Glutamatergic neuron (in vitro differentiated cells): ENCODE measurements at regions not wholly inside any gene's neighbourhood (a gene's known extent, or its start where the extent isn't known, plus 50 kb on each side); places are given as distances from the start of the nearest gene placed in this dataset.

Experiments used
- DNase-seq: peaks from one replicate; pipeline ENCODE4 v3.0.0; 2022
- H3K27ac Mint-ChIP-seq: one replicate; pipeline ENCODE4 v1.8.0; 2020; ENCODE audit warnings: mild to moderate bottlenecking, mixed read lengths, inconsistent platforms; ENCODE audit not compliant: unreplicated experiment
- H3K27me3 Mint-ChIP-seq: one replicate; pipeline ENCODE4 v1.8.0; 2020; ENCODE audit warnings: mild to moderate bottlenecking, moderate library complexity, mixed read lengths, inconsistent platforms; ENCODE audit not compliant: unreplicated experiment
- H3K36me3 Mint-ChIP-seq: one replicate; pipeline ENCODE4 v1.8.0; 2020; ENCODE audit warnings: mild to moderate bottlenecking, mixed read lengths, inconsistent platforms; ENCODE audit not compliant: unreplicated experiment
- H3K4me1 Mint-ChIP-seq: one replicate; pipeline ENCODE4 v1.8.0; 2020; ENCODE audit warnings: mild to moderate bottlenecking, low read depth, mixed read lengths, inconsistent platforms; ENCODE audit not compliant: unreplicated experiment
- H3K4me3 Mint-ChIP-seq: one replicate; pipeline ENCODE4 v1.8.0; 2020; ENCODE audit warnings: mild to moderate bottlenecking, mixed read lengths, inconsistent platforms; ENCODE audit not compliant: unreplicated experiment
- H3K9me3 Mint-ChIP-seq: one replicate; pipeline ENCODE4 v1.8.0; 2020; ENCODE audit warnings: mild to moderate bottlenecking, moderate library complexity, mixed read lengths, inconsistent platforms; ENCODE audit not compliant: unreplicated experiment
- TF ChIP-seq, protein P1 (sequence below): fragments of 200-600 bp; sonication (generic); IDR thresholded peaks from one replicate; pipeline ENCODE4 v1.5.0; 2021; ENCODE audit not compliant: partially characterized antibody, unreplicated experiment

DNA sequence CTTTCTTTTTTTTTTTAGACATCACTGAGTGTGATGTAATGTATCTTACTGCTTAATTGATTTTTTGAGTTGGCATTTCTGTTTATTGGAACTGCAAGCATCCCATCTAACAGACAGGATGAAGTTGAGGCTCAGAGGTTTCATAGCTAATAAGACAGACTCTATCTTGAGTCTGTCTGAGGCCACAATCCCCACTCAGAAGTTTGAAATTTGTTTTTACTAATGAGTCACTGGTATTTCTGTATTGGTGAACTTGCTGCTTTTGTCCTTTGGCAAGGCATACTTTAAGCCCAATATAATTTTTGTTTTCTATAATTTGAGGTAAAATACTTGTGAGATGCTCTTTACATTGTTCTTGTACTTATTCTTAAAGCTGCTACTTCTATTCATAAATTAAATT lies 491.2 kb downstream of the PSAT1 start:
- no peak overlapping the region for H3K4me3 Mint-ChIP-seq
- no peak overlapping the region for H3K27ac Mint-ChIP-seq
- H3K36me3 Mint-ChIP-seq: no peaks in the 10 kb centered on the region
- TF ChIP-seq, protein P1, sequence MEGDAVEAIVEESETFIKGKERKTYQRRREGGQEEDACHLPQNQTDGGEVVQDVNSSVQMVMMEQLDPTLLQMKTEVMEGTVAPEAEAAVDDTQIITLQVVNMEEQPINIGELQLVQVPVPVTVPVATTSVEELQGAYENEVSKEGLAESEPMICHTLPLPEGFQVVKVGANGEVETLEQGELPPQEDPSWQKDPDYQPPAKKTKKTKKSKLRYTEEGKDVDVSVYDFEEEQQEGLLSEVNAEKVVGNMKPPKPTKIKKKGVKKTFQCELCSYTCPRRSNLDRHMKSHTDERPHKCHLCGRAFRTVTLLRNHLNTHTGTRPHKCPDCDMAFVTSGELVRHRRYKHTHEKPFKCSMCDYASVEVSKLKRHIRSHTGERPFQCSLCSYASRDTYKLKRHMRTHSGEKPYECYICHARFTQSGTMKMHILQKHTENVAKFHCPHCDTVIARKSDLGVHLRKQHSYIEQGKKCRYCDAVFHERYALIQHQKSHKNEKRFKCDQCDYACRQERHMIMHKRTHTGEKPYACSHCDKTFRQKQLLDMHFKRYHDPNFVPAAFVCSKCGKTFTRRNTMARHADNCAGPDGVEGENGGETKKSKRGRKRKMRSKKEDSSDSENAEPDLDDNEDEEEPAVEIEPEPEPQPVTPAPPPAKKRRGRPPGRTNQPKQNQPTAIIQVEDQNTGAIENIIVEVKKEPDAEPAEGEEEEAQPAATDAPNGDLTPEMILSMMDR: no peak
- H3K4me1 Mint-ChIP-seq: no peaks in the 10 kb centered on the region
- DNase-seq: no peak
- peaks cover 3% of the 10 kb centered on the region for H3K9me3 Mint-ChIP-seq
- H3K27me3 Mint-ChIP-seq: peaks cover 2% of the 10 kb centered on the region

DNA sequence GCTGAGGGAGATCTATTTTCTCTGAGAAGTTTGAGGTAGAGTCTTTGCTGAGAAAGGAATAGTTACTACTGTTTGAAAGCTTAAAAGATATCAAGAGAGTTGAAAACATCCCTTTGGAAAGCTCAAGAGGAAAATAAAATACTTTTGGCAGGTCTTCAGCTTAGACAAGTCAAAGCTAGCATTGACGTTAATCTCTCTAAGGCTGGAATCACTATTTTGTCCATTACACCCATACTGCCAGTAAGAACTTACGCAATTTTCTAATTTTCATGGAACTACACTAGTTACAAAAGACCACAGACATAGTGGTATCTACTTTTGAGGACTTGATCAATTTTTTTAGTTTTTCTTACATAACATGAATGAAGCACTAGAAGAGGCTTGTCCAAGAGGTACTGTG lies 494.9 kb downstream of the PSAT1 start:
- H3K27me3 Mint-ChIP-seq: peaks cover 2% of the 10 kb centered on the region
- no peak overlapping the region for H3K4me3 Mint-ChIP-seq
- H3K27ac Mint-ChIP-seq: no peak overlapping the region
- no peaks in the 10 kb centered on the region for H3K4me1 Mint-ChIP-seq
- TF ChIP-seq, protein P1: no peak
- H3K9me3 Mint-ChIP-seq: peaks cover 3% of the 10 kb centered on the region
- DNase-seq: no peak
- peaks cover 7% of the 10 kb centered on the region for H3K36me3 Mint-ChIP-seq

DNA sequence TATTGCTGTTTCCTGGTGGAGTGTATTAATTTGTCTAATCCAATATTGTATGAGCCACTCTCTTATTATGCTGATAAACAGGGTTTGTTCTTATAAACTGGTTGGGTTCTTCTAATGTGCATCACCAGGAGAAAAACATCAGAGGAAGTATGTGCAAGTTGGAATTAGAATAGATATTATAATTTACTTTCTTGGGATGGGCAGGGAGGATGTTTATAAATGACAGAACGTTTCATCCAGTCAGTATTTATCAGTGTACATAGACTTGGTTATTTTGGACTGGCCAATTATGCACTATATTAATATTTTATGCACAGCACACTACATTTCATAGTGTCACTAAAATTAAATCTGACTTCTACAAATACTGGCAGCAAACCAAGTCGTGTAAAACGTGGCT lies 495.8 kb downstream of the PSAT1 start:
- Mint-ChIP-seq H3K36me3 (peaks cover 7% of the 10 kb centered on the region), H3K4me1 (no peaks in the 10 kb centered on the region), H3K9me3 (peaks cover 3% of the 10 kb centered on the region), H3K27me3 (peaks cover 2% of the 10 kb centered on the region), H3K4me3 (no peak overlapping the region), H3K27ac (no peak overlapping the region)
- TF ChIP-seq, protein P1: no peak
- no peak for DNase-seq

DNA sequence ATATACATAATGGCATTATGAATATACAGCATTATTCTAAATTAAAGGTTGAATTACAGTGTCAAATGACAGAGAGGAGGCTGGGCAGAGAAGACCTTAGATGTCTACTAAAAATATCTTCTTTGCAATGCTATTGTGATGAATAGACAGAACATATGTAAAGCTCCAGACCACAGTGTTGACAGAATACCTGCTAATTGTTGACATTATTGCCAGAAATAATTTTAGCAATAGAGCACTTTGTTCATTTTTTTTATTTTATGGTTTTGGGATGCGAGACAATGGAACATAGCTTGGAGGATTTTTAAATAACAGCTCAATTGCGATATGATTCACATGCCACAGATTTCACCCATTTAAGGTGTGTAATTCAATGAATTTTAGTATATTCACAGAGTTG lies 508.8 kb downstream of the PSAT1 start:
- Mint-ChIP-seq H3K36me3 (no peaks in the 10 kb centered on the region), H3K4me1 (peaks cover 2% of the 10 kb centered on the region), H3K27me3 (peaks cover 2% of the 10 kb centered on the region), H3K27ac (no peak overlapping the region), H3K4me3 (no peak overlapping the region), H3K9me3 (no peaks in the 10 kb centered on the region)
- TF ChIP-seq, protein P1: no peak
- no peak for DNase-seq

DNA sequence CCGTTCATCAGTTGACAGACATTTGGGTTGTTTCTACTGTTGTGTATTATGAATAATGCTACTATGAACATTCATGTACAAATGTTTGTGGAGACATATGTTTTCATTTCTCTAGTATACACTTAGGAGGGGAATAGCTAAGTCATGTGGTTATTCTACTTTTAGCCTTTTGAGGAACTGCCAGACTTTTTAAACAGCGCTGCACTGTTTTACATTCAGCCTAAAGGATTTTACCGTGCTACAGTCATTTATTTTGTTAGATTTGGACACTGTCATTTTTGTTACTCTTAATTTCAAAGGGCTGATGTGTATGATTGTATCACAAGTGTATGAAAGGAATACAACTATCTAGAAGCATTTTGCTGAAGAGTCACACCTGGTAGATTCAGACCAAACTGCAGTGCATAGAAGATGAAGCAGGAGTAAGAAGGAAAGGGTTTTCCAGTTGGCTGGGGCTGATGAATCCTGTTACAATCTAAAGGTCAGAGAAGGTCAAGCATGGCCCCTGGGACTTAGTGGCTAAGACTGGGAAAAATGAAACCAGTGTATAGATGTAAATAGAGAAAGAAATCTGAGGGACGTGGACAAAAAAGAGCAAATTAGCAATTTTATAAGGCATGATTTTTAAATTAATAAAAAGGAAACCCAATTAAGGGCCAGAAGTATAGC lies 509.7 kb downstream of the PSAT1 start:
- H3K9me3 Mint-ChIP-seq: no peaks in the 10 kb centered on the region
- peaks cover 2% of the 10 kb centered on the region for H3K4me1 Mint-ChIP-seq
- no peaks in the 10 kb centered on the region for H3K36me3 Mint-ChIP-seq
- TF ChIP-seq, protein P1: no peak
- H3K27ac Mint-ChIP-seq: no peak overlapping the region
- H3K27me3 Mint-ChIP-seq: peaks cover 2% of the 10 kb centered on the region
- no peak overlapping the region for H3K4me3 Mint-ChIP-seq
- DNase-seq: peak; percentile 24
